ENCODE measurements at regions not wholly inside any gene's neighbourhood (a gene's known extent, or its start where the extent isn't known, plus 50 kb on each side); places are given as distances from the start of the nearest gene placed in this dataset.
"Not testable (repeated sequence)": the region's sequence is repeated elsewhere in the genome, so short reads cannot be mapped to it uniquely, and the experiment has no call there.

DNA sequence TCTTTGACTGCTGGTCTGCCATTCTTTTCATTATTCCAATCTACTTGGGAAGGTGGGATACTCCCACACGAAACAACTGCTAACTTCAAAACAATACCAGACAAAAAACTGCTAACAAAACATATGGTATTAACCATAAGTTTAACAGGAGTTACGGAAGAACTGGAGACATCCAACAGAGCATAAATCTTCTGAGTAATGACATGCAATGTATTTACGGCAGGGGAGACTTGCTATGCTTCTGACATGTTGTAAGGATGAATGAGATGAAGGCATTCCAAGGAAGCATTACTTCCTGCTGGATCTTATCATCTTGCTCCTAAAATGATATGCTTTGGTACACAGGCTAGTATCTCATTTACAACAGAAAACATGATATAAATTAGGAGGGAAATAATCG lies 85.8 kb downstream of the ZNF92 start:
- no peak overlapping the region for H3K4me3 ChIP-seq (ENCODE audit: low read length)
- no peaks in the 10 kb centered on the region for H3K27me3 ChIP-seq (ENCODE audit: low read depth, low read length)
- TF ChIP-seq CTCF (IDR thresholded peaks at IDR 0.05; ENCODE audit: low read depth, low read length) (no peak), EZH2phosphoT487 (IDR thresholded peaks at IDR 0.05; ENCODE audit: low read depth) (no peak)
- no peak overlapping the region for H3K4me2 ChIP-seq (ENCODE audit: low read length)
- H3K36me3 ChIP-seq (replicated peaks; ENCODE audit: low read depth, low read length), result no peaks in the 10 kb centered on the region
- no peak overlapping the region for H3K9ac ChIP-seq (ENCODE audit: low read length)
- H3K9me3 ChIP-seq (ENCODE audit: insufficient read depth, low read length), result no peaks in the 10 kb centered on the region
- H3K4me1 ChIP-seq (ENCODE audit: low read length), result no peaks in the 10 kb centered on the region
- no peaks in the 10 kb centered on the region for H3K79me2 ChIP-seq (ENCODE audit: low read length)
- no peak overlapping the region for H3K27ac ChIP-seq (ENCODE audit: low read length)
- H2AFZ ChIP-seq (ENCODE audit: low read depth, low read length), result no peak overlapping the region
- no peaks in the 10 kb centered on the region for H4K20me1 ChIP-seq (ENCODE audit: insufficient read depth, low read length)

DNA sequence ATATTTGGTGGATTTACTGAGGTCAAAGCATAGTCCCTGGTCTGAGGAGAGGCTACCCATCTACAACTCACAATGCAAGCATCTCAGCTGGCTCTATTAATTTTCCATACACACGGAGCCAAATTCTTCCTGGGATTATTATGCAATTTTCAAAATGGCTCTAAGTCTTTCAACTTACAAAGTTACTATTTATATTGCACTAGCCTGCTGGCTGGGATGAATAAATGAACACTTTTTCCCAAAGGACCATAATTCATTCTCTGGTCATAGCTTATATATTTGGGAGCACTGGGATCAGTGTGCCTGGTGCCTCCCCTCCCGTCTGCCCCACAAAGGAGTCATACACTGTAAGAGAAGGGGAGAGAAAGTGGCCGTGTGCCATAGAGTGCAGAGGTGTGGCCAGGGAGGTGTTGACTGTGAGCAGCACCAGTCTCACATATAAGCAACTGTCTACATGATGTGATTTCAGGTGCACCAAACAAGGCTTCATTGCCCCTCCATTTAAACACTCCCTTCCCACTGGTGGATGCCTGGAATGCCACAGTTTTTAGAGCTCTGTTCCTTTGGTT lies 88.6 kb downstream of the ZNF92 start:
- no peak for TF ChIP-seq CTCF (IDR thresholded peaks at IDR 0.05; ENCODE audit: low read depth, low read length)
- TF ChIP-seq EZH2phosphoT487 (IDR thresholded peaks at IDR 0.05; ENCODE audit: low read depth), result no peak
- no peaks in the 10 kb centered on the region for H3K79me2 ChIP-seq (ENCODE audit: low read length)
- no peak overlapping the region for H3K9ac ChIP-seq (ENCODE audit: low read length)
- no peaks in the 10 kb centered on the region for H3K4me1 ChIP-seq (ENCODE audit: low read length)
- no peak overlapping the region for H3K4me3 ChIP-seq (ENCODE audit: low read length)
- H4K20me1 ChIP-seq (ENCODE audit: insufficient read depth, low read length), result no peaks in the 10 kb centered on the region
- H3K27me3 ChIP-seq (ENCODE audit: low read depth, low read length), result no peaks in the 10 kb centered on the region
- H3K9me3 ChIP-seq (ENCODE audit: insufficient read depth, low read length), result no peaks in the 10 kb centered on the region
- H2AFZ ChIP-seq (ENCODE audit: low read depth, low read length), result no peak overlapping the region
- H3K4me2 ChIP-seq (ENCODE audit: low read length), result no peak overlapping the region
- H3K27ac ChIP-seq (ENCODE audit: low read length), result no peak overlapping the region
- no peaks in the 10 kb centered on the region for H3K36me3 ChIP-seq (replicated peaks; ENCODE audit: low read depth, low read length)

DNA sequence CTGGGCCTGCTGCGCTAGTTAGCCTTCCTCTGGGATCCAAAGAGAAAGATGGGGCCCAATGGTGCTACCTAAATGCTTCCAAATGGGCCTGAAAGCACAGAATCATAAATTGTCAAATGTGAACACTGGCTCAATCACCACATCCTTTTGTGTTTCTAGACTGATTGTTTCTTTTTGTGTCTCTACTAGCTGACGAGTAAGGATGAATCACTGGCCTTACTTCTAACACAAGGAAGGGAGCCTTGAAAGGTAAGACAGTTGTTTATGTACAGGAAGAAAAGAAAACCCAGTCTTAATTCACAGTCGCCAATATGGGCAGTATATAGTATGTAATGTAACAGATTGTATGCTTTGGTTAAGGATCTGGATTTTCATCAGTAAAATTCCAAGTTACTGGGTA lies 89.5 kb downstream of the ZNF92 start:
- no peaks in the 10 kb centered on the region for H3K4me1 ChIP-seq (ENCODE audit: low read length)
- H3K4me3 ChIP-seq (ENCODE audit: low read length), result no peak overlapping the region
- H4K20me1 ChIP-seq (ENCODE audit: insufficient read depth, low read length), result no peaks in the 10 kb centered on the region
- H3K27ac ChIP-seq (ENCODE audit: low read length), result no peak overlapping the region
- no peak overlapping the region for H3K4me2 ChIP-seq (ENCODE audit: low read length)
- no peaks in the 10 kb centered on the region for H3K36me3 ChIP-seq (replicated peaks; ENCODE audit: low read depth, low read length)
- H3K9ac ChIP-seq (ENCODE audit: low read length), result no peak overlapping the region
- TF ChIP-seq CTCF (IDR thresholded peaks at IDR 0.05; ENCODE audit: low read depth, low read length) (no peak), EZH2phosphoT487 (IDR thresholded peaks at IDR 0.05; ENCODE audit: low read depth) (no peak)
- no peak overlapping the region for H2AFZ ChIP-seq (ENCODE audit: low read depth, low read length)
- no peaks in the 10 kb centered on the region for H3K27me3 ChIP-seq (ENCODE audit: low read depth, low read length)
- H3K9me3 ChIP-seq (ENCODE audit: insufficient read depth, low read length), result no peaks in the 10 kb centered on the region
- no peaks in the 10 kb centered on the region for H3K79me2 ChIP-seq (ENCODE audit: low read length)

- H3K9ac ChIP-seq (ENCODE audit: low read length); H3K4me3 ChIP-seq (ENCODE audit: low read length); H3K79me2 ChIP-seq (ENCODE audit: low read length); H2AFZ ChIP-seq (ENCODE audit: low read depth, low read length); H4K20me1 ChIP-seq (ENCODE audit: insufficient read depth, low read length); H3K27me3 ChIP-seq (ENCODE audit: low read depth, low read length); H3K27ac ChIP-seq (ENCODE audit: low read length); H3K4me2 ChIP-seq (ENCODE audit: low read length); H3K4me1 ChIP-seq (ENCODE audit: low read length); H3K36me3 ChIP-seq (replicated peaks; ENCODE audit: low read depth, low read length); H3K9me3 ChIP-seq (ENCODE audit: insufficient read depth, low read length): not testable (repeated sequence)
Observed at GRCh38 chr7:65469919-65470558, 96.4 kb downstream of the ZNF92 start.

Measured in OCI-LY3 (cell line).